ENCODE measurements at regions not wholly inside any gene's neighbourhood (a gene's known extent, or its start where the extent isn't known, plus 50 kb on each side); places are given as distances from the start of the nearest gene placed in this dataset.

DNA sequence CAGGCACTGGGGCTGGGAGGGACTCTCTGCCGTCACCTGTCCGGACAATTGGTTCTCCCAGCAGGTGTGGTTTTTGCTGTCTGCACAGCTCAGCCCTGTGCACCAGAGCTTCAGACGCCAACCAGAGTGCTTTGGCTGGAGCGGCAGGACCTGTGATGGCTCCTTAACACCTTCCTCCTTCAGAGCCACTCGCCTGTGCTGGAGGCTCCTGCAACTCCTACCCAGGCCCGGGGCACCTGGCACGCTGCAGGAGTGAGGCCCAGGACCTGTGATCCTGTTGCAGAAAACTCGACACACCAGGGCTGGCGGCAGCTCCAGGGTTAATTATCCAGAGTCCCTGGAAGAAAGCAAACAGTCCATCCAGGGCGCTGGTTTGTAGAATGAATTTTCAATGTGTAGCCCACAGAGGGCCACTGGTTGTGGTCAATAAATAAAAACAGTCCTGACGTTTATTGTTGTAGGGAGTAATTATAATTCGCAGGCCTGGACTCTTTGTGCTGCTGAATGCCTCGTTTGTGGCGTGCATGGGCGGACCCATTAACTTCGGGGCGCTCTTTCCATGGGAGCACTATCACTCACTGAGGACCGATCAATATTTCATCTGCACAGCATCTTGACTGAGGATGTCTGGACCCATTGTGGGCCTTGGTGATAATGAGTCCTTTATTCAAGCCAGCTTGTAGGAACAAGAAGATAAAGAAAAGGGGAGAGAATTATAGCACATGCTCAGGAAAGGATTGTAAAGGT is 339.7 kb upstream of the IRX4 start:
- FAIRE-seq (no peak), DNase-seq (ENCODE audit: low read depth) (no peak)
- Histone ChIP-seq H3K36me3 (ENCODE audit: control insufficient read depth, insufficient read depth, low read length) (no peaks in the 10 kb centered on the region), H3K27me3 (ENCODE audit: control insufficient read depth, insufficient read depth, low read length) (no peaks in the 10 kb centered on the region), H3K4me3 (ENCODE audit: low read depth, low read length) (no peak overlapping the region)
- TF ChIP-seq, protein P1, sequence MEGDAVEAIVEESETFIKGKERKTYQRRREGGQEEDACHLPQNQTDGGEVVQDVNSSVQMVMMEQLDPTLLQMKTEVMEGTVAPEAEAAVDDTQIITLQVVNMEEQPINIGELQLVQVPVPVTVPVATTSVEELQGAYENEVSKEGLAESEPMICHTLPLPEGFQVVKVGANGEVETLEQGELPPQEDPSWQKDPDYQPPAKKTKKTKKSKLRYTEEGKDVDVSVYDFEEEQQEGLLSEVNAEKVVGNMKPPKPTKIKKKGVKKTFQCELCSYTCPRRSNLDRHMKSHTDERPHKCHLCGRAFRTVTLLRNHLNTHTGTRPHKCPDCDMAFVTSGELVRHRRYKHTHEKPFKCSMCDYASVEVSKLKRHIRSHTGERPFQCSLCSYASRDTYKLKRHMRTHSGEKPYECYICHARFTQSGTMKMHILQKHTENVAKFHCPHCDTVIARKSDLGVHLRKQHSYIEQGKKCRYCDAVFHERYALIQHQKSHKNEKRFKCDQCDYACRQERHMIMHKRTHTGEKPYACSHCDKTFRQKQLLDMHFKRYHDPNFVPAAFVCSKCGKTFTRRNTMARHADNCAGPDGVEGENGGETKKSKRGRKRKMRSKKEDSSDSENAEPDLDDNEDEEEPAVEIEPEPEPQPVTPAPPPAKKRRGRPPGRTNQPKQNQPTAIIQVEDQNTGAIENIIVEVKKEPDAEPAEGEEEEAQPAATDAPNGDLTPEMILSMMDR (IDR thresholded peaks at IDR 0.05; ENCODE audit: insufficient read depth, low read length, severe bottlenecking) = no peak

DNA sequence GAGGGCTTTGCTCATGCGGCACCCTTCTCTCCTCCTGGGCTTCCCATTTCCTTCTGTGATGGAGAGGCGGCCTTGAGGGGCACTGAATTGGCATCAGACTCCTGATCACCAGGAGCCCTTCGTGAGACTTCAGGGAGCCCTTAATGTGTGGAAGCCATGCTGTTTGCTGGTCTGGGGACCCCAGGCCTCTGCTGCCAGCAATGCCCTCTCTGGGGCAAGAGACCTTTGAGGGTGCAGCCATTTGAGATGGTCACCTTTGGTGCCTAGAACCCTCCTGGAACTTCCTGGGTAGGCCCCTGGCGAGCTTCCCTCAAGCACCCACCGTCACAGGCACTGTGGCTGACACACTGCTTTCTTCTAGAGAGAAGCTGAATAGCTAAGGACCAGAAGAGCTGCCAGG is 338.7 kb upstream of the IRX4 start:
- Histone ChIP-seq H3K36me3 (ENCODE audit: control insufficient read depth, insufficient read depth, low read length) (no peaks in the 10 kb centered on the region), H3K27me3 (ENCODE audit: control insufficient read depth, insufficient read depth, low read length) (no peaks in the 10 kb centered on the region), H3K4me3 (ENCODE audit: low read depth, low read length) (no peak overlapping the region)
- DNase-seq (ENCODE audit: low read depth) (no peak), FAIRE-seq (no peak)
- TF ChIP-seq, protein P1 (IDR thresholded peaks at IDR 0.05; ENCODE audit: insufficient read depth, low read length, severe bottlenecking) = no peak

DNA sequence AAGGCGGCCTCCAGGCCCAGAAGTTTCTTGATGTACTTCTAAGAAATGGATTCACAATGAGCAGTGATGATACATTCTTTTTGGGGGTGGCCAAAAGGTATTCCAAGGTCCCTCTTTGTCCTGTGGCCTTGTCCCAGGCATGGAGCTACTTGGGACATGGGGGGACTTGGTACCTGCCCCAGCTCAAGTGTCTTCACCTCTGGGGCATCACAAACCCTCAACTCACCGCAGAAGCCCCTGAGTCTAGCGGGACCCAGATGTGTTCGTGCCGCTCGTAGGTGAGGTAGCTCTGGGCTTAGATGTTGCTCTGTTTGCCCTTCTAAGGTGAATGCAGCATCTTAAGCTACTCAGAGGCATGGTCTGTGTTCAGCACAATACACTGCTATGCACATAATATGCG is 338.0 kb upstream of the IRX4 start:
- no peak overlapping the region for H3K4me3 ChIP-seq (ENCODE audit: low read depth, low read length)
- H3K36me3 ChIP-seq (ENCODE audit: control insufficient read depth, insufficient read depth, low read length) = no peaks in the 10 kb centered on the region
- DNase-seq (ENCODE audit: low read depth) (no peak), FAIRE-seq (no peak)
- no peaks in the 10 kb centered on the region for H3K27me3 ChIP-seq (ENCODE audit: control insufficient read depth, insufficient read depth, low read length)
- TF ChIP-seq, protein P1 (IDR thresholded peaks at IDR 0.05; ENCODE audit: insufficient read depth, low read length, severe bottlenecking) = no peak

DNA sequence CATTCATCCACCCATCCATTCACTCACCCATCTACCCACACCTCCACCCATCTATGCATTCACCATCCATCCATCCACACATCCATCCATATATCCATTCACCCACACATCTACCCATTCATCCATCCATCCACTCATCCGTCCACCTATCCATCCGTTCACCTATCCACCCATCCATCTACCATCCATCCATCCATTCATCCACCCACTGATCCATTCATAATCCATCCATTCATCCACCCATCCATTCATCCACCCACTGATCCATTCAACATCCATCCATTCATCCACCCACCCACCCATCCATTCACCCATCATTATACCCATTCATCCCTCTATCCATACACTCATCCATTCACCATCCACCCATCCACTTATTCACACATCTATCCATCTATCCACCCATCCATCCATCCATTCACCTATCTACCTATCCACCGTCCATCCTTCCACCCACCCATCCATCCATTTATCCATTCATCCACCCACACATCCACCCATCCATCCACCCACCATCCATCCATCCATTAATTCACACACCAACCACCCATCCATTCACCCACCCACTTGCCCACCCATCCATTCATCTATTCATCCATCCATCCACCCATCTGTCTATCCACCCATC is 336.5 kb upstream of the IRX4 start:
- Histone ChIP-seq H3K36me3 (ENCODE audit: control insufficient read depth, insufficient read depth, low read length) (no peaks in the 10 kb centered on the region), H3K27me3 (ENCODE audit: control insufficient read depth, insufficient read depth, low read length) (no peaks in the 10 kb centered on the region), H3K4me3 (ENCODE audit: low read depth, low read length) (no peak overlapping the region)
- DNase-seq (ENCODE audit: low read depth) (no peak), FAIRE-seq (no peak)
- TF ChIP-seq, protein P1 (IDR thresholded peaks at IDR 0.05; ENCODE audit: insufficient read depth, low read length, severe bottlenecking) = no peak

DNA sequence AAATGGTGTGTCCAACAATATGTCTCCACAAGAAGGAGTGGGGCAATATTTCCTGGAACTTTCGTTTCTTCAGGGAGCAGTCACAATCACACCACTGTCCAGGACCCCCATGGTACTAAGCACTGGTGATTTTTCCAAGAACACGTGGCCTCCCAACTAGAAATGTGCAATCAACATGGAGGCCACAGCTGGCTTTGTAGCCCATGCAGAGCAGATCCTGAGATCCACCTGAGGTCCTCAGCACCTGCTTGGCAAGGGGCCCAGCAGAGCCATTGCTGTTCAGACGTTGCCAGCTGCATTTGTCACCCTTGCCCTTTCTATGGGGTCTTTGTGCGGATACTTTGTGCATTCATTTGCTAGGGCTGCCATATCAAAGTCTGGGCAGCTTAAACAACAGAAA is 334.5 kb upstream of the IRX4 start:
- no peaks in the 10 kb centered on the region for H3K36me3 ChIP-seq (ENCODE audit: control insufficient read depth, insufficient read depth, low read length)
- FAIRE-seq = no peak
- no peak for DNase-seq (ENCODE audit: low read depth)
- no peak overlapping the region for H3K4me3 ChIP-seq (ENCODE audit: low read depth, low read length)
- TF ChIP-seq, protein P1 (IDR thresholded peaks at IDR 0.05; ENCODE audit: insufficient read depth, low read length, severe bottlenecking) = no peak
- H3K27me3 ChIP-seq (ENCODE audit: control insufficient read depth, insufficient read depth, low read length) = no peaks in the 10 kb centered on the region
